ENCODE measurements at regions not wholly inside any gene's neighbourhood (a gene's known extent, or its start where the extent isn't known, plus 50 kb on each side); places are given as distances from the start of the nearest gene placed in this dataset.

DNA sequence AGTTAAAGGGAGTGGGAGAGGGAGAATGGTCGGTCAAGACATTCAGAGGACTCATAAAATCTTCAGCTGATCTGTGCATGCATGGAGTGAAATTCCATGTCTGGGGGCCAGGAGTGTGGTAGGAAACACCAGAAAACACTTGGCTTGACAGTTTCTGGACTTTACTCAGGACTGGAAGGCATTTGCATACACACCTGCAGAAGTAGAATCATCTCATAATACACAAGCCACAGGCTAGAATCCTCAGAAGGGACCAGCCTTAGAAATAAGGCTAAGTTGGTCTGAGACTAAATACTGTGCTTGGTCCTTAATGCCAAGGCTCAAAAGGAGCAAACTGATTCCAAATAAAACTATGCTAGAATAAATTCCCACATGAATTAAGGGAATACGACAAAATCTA, 328.1 kb upstream of the KITLG start:
- ATAC-seq: no peak
- no peak for DNase-seq
- Histone ChIP-seq H3K27me3 (no peaks in the 10 kb centered on the region), H3K9me3 (no peaks in the 10 kb centered on the region), H3K36me3 (no peaks in the 10 kb centered on the region), H3K27ac (no peak overlapping the region), H3K4me3 (no peak overlapping the region), H3K4me1 (peaks cover 0 to 7% of the 10 kb centered on the region in 2 donors)
- TF ChIP-seq, protein P1, sequence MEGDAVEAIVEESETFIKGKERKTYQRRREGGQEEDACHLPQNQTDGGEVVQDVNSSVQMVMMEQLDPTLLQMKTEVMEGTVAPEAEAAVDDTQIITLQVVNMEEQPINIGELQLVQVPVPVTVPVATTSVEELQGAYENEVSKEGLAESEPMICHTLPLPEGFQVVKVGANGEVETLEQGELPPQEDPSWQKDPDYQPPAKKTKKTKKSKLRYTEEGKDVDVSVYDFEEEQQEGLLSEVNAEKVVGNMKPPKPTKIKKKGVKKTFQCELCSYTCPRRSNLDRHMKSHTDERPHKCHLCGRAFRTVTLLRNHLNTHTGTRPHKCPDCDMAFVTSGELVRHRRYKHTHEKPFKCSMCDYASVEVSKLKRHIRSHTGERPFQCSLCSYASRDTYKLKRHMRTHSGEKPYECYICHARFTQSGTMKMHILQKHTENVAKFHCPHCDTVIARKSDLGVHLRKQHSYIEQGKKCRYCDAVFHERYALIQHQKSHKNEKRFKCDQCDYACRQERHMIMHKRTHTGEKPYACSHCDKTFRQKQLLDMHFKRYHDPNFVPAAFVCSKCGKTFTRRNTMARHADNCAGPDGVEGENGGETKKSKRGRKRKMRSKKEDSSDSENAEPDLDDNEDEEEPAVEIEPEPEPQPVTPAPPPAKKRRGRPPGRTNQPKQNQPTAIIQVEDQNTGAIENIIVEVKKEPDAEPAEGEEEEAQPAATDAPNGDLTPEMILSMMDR (IDR thresholded peaks at IDR 0.05 in 4 of 5, conservative IDR thresholded peaks at IDR 0.05 in 1 of 5): no peak
- no peak for TF ChIP-seq POLR2A (IDR thresholded peaks at IDR 0.05)
- intact Hi-C loops (cut with DNase I; ENCODE audit: low total_unique reads) (no loop called here), in situ Hi-C loops (cut with MboI; ENCODE audit: low sequenced_read_pairs in 4 of 4) (no loop called here)

DNA sequence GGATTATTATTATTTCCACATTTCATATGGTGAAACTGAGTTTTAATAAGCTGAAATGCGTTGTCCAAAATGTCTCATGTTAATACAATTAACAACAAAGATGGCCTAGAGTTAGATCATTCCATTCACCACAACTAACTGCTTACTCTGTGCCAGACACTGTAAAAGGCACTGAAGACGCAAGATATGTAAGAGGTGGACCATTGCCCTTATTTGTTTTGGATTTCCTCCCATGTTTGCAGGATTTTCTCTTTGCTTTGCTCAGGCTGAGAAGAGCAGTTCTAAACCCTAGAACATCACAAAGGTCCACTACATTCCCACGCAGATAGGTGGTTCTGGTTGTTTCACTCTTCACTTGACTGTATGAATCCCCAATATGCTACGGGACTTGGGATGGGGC, 324.4 kb upstream of the KITLG start:
- in situ Hi-C loops (cut with MboI; ENCODE audit: low sequenced_read_pairs in 4 of 4) (no loop called here), intact Hi-C loops (cut with DNase I; ENCODE audit: low total_unique reads) (no loop called here)
- no peak for DNase-seq
- H3K4me3 ChIP-seq: no peak overlapping the region
- TF ChIP-seq, protein P1 (IDR thresholded peaks at IDR 0.05 in 4 of 5, conservative IDR thresholded peaks at IDR 0.05 in 1 of 5): no peak
- no peak for TF ChIP-seq POLR2A (IDR thresholded peaks at IDR 0.05)
- H3K9me3 ChIP-seq: no peaks in the 10 kb centered on the region
- H3K4me1 ChIP-seq: peaks cover 0 to 3% of the 10 kb centered on the region in 2 donors
- no peak overlapping the region for H3K27ac ChIP-seq
- H3K27me3 ChIP-seq: no peaks in the 10 kb centered on the region
- no peaks in the 10 kb centered on the region for H3K36me3 ChIP-seq
- ATAC-seq: no peak

DNA sequence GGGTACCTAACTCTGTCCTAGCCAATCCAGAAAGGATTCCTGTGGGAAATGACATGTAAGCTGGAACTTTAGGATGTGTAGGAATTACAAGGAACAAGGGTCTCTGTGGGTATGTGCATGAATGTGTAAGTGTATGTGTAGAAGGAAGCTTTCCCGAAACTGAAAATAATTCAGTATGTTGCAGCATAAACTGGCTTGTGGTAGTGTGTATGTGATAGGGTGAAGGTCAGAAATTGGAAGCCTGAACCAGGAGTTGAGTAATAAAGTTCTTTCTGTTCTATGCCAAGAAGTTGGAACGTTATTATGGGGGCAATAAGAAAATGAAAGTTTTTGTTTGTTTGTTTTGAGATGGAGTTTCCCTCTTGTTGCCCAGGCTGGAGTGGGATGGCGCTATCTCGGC, 323.1 kb upstream of the KITLG start:
- peaks cover 0 to 5% of the 10 kb centered on the region in 2 donors for H3K4me1 ChIP-seq
- DNase-seq (no peak), ATAC-seq (no peak)
- TF ChIP-seq, protein P1 (IDR thresholded peaks at IDR 0.05 in 4 of 5, conservative IDR thresholded peaks at IDR 0.05 in 1 of 5): no peak
- TF ChIP-seq POLR2A (IDR thresholded peaks at IDR 0.05): no peak
- H3K36me3 ChIP-seq: no peaks in the 10 kb centered on the region
- no peaks in the 10 kb centered on the region for H3K9me3 ChIP-seq
- no peak overlapping the region for H3K4me3 ChIP-seq
- no peak overlapping the region for H3K27ac ChIP-seq
- intact Hi-C loops (cut with DNase I; ENCODE audit: low total_unique reads): no loop called here
- H3K27me3 ChIP-seq: no peaks in the 10 kb centered on the region
- in situ Hi-C loops (cut with MboI; ENCODE audit: low sequenced_read_pairs in 4 of 4): no loop called here

DNA sequence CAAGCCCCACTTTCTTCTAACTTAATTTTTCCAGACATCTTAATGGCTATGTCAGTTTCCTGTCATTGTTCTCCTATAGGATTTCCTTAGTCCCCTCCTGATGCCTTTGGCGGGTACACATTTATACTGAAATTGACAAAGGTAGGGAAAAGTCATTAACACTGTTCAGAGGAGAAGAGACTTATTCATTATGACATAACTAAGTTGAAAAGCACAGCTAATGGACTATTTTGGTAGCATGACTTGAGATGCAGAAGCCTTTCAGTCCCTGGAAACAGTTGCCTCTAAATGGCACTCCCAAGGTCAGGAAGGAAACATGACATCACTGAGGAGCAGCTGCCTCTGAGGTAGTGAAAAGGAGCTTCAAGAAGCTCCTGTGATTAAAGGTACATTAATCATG, 317.5 kb upstream of the KITLG start:
- intact Hi-C loops (cut with DNase I; ENCODE audit: low total_unique reads): loop anchor here (10.0 kb wide), 1 partner anchor 97 kb away; no protein-coding TSS in a partner anchor
- H3K4me1 ChIP-seq: peaks cover 15 to 31% of the 10 kb centered on the region in 2 donors
- TF ChIP-seq POLR2A (IDR thresholded peaks at IDR 0.05): no peak
- TF ChIP-seq, protein P1 (IDR thresholded peaks at IDR 0.05 in 4 of 5, conservative IDR thresholded peaks at IDR 0.05 in 1 of 5): no peak
- peak overlapping the region; percentile 2 to 65 (median 26) for H3K27ac ChIP-seq
- H3K27me3 ChIP-seq: no peaks in the 10 kb centered on the region
- in situ Hi-C loops (cut with MboI; ENCODE audit: low sequenced_read_pairs in 4 of 4): no loop called here
- H3K36me3 ChIP-seq: no peaks in the 10 kb centered on the region
- DNase-seq (peak; percentile 18 to 37), ATAC-seq (peak; percentile 97 to 98)
- no peaks in the 10 kb centered on the region for H3K9me3 ChIP-seq
- H3K4me3 ChIP-seq: no peak overlapping the region

DNA sequence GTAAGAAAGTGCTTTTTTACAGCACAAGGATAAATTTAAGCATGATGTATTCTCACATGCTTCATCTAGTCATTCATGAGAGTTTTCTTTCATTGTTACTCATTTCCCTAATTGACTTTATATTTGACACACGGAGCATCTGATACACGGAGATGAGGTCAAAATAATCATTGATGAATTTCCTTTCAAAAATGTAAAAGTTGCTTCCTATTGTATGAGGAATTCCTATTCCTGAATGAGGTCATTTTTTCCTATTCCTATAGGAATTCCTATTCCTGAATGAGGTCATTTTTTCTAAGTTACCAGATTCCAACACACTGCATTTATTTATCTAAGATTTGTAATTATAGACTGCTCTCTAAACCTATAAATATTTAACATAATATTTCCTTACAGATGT, 316.7 kb upstream of the KITLG start:
- in situ Hi-C loops (cut with MboI; ENCODE audit: low sequenced_read_pairs in 4 of 4) (no loop called here), intact Hi-C loops (cut with DNase I; ENCODE audit: low total_unique reads) (loop anchor here (10.0 kb wide), 1 partner anchor 98 kb away; no protein-coding TSS in a partner anchor)
- ATAC-seq (no peak), DNase-seq (no peak)
- Histone ChIP-seq H3K36me3 (no peaks in the 10 kb centered on the region), H3K4me3 (no peak overlapping the region), H3K27ac (peak overlapping the region; percentile 2 to 65 (median 37)), H3K9me3 (no peaks in the 10 kb centered on the region), H3K27me3 (no peaks in the 10 kb centered on the region), H3K4me1 (peaks cover 15 to 31% of the 10 kb centered on the region in 2 donors)
- TF ChIP-seq POLR2A (IDR thresholded peaks at IDR 0.05): no peak
- TF ChIP-seq, protein P1 (IDR thresholded peaks at IDR 0.05 in 4 of 5, conservative IDR thresholded peaks at IDR 0.05 in 1 of 5): no peak
